ENCODE measurements at regions not wholly inside any gene's neighbourhood (a gene's known extent, or its start where the extent isn't known, plus 50 kb on each side); places are given as distances from the start of the nearest gene placed in this dataset.

GRCh38 chr1:23639460-23640095 is 52.0 kb upstream of the RPL11 start:
- ATAC-seq (ENCODE audit: low read depth) (no peak), DNase-seq (ENCODE audit: low spot score in 2 of 2) (no peak)
- peaks cover 17% of the 10 kb centered on the region for H3K4me1 Mint-ChIP-seq
- no peaks in the 10 kb centered on the region for H3K9me3 Mint-ChIP-seq
- no peaks in the 10 kb centered on the region for H3K36me3 Mint-ChIP-seq
- no peak overlapping the region for H3K4me3 Mint-ChIP-seq
- H3K27me3 Mint-ChIP-seq = peaks cover 3% of the 10 kb centered on the region
- H3K27ac Mint-ChIP-seq = no peak overlapping the region

GRCh38 chr1:23638786-23639241 is 52.8 kb upstream of the RPL11 start:
- Mint-ChIP-seq H3K27ac (no peak overlapping the region), H3K4me1 (peaks cover 24% of the 10 kb centered on the region), H3K4me3 (no peak overlapping the region), H3K27me3 (no peaks in the 10 kb centered on the region), H3K36me3 (no peaks in the 10 kb centered on the region), H3K9me3 (no peaks in the 10 kb centered on the region)
- DNase-seq (ENCODE audit: low spot score in 2 of 2) = no peak
- ATAC-seq (ENCODE audit: low read depth) = no peak

- no peaks in the 10 kb centered on the region for H3K27me3 Mint-ChIP-seq
- DNase-seq (ENCODE audit: low spot score in 2 of 2) (no peak), ATAC-seq (ENCODE audit: low read depth) (no peak)
- H3K36me3 Mint-ChIP-seq = no peaks in the 10 kb centered on the region
- no peak overlapping the region for H3K4me3 Mint-ChIP-seq
- no peaks in the 10 kb centered on the region for H3K9me3 Mint-ChIP-seq
- H3K27ac Mint-ChIP-seq = no peak overlapping the region
- peaks cover 24% of the 10 kb centered on the region for H3K4me1 Mint-ChIP-seq
Observed at GRCh38 chr1:23638188-23638619, 53.4 kb upstream of the RPL11 start.

- H3K4me1 Mint-ChIP-seq = peaks cover 25% of the 10 kb centered on the region
- H3K4me3 Mint-ChIP-seq = no peak overlapping the region
- DNase-seq (ENCODE audit: low spot score in 2 of 2) (no peak), ATAC-seq (ENCODE audit: low read depth) (no peak)
- no peaks in the 10 kb centered on the region for H3K27me3 Mint-ChIP-seq
- no peak overlapping the region for H3K27ac Mint-ChIP-seq
- H3K36me3 Mint-ChIP-seq = no peaks in the 10 kb centered on the region
- H3K9me3 Mint-ChIP-seq = no peaks in the 10 kb centered on the region
Observed at GRCh38 chr1:23636009-23636408, 55.6 kb upstream of the RPL11 start.

- ATAC-seq (ENCODE audit: low read depth) = peak; percentile 75
- no peaks in the 10 kb centered on the region for H3K9me3 Mint-ChIP-seq
- H3K27me3 Mint-ChIP-seq = no peaks in the 10 kb centered on the region
- DNase-seq (ENCODE audit: low spot score in 2 of 2) = peak; percentile 56 to 71
- no peaks in the 10 kb centered on the region for H3K36me3 Mint-ChIP-seq
- H3K27ac Mint-ChIP-seq = peak overlapping the region; percentile 73
- H3K4me1 Mint-ChIP-seq = peaks cover 25% of the 10 kb centered on the region
- H3K4me3 Mint-ChIP-seq = peak overlapping the region; percentile 61
Observed at GRCh38 chr1:23634840-23635651, 56.6 kb upstream of the RPL11 start.

- ATAC-seq (ENCODE audit: low read depth) = no peak
- peak overlapping the region; percentile 73 for H3K27ac Mint-ChIP-seq
- H3K4me1 Mint-ChIP-seq = peaks cover 29% of the 10 kb centered on the region
- H3K36me3 Mint-ChIP-seq = no peaks in the 10 kb centered on the region
- no peak for DNase-seq (ENCODE audit: low spot score in 2 of 2)
- no peaks in the 10 kb centered on the region for H3K9me3 Mint-ChIP-seq
- no peaks in the 10 kb centered on the region for H3K27me3 Mint-ChIP-seq
- peak overlapping the region; percentile 61 for H3K4me3 Mint-ChIP-seq
Observed at GRCh38 chr1:23634518-23634839, 57.1 kb upstream of the RPL11 start.

- H3K4me3 Mint-ChIP-seq = no peak overlapping the region
- DNase-seq (ENCODE audit: low spot score in 2 of 2) (no peak), ATAC-seq (ENCODE audit: low read depth) (no peak)
- no peaks in the 10 kb centered on the region for H3K27me3 Mint-ChIP-seq
- H3K4me1 Mint-ChIP-seq = peaks cover 41% of the 10 kb centered on the region
- no peaks in the 10 kb centered on the region for H3K9me3 Mint-ChIP-seq
- peak overlapping the region; percentile 40 for H3K27ac Mint-ChIP-seq
- H3K36me3 Mint-ChIP-seq = no peaks in the 10 kb centered on the region
Observed at GRCh38 chr1:23632479-23633160, 59.0 kb upstream of the RPL11 start.

GRCh38 chr1:23629708-23630290 is 61.8 kb upstream of the RPL11 start:
- no peaks in the 10 kb centered on the region for H3K27me3 Mint-ChIP-seq
- peak overlapping the region; percentile 89 for H3K27ac Mint-ChIP-seq
- H3K36me3 Mint-ChIP-seq = peaks cover 6% of the 10 kb centered on the region
- H3K9me3 Mint-ChIP-seq = peaks cover 6% of the 10 kb centered on the region
- ATAC-seq (ENCODE audit: low read depth) = no peak
- H3K4me3 Mint-ChIP-seq = peak overlapping the region; percentile 27
- peaks cover 51% of the 10 kb centered on the region for H3K4me1 Mint-ChIP-seq
- DNase-seq (ENCODE audit: low spot score in 2 of 2) = no peak

GRCh38 chr1:23628951-23629387 is 62.6 kb upstream of the RPL11 start:
- peak overlapping the region; percentile 89 for H3K27ac Mint-ChIP-seq
- DNase-seq (ENCODE audit: low spot score in 2 of 2) (peak; percentile 18 to 27), ATAC-seq (ENCODE audit: low read depth) (peak; percentile 68)
- peaks cover 49% of the 10 kb centered on the region for H3K4me1 Mint-ChIP-seq
- peaks cover 11% of the 10 kb centered on the region for H3K9me3 Mint-ChIP-seq
- peaks cover 11% of the 10 kb centered on the region for H3K36me3 Mint-ChIP-seq
- no peaks in the 10 kb centered on the region for H3K27me3 Mint-ChIP-seq
- H3K4me3 Mint-ChIP-seq = peak overlapping the region; percentile 72

GRCh38 chr1:23627069-23627735 is 64.4 kb upstream of the RPL11 start:
- DNase-seq (ENCODE audit: low spot score in 2 of 2) (peak in 1 of 2 donors; percentile 35), ATAC-seq (ENCODE audit: low read depth) (peak; percentile 78)
- Mint-ChIP-seq H3K9me3 (peaks cover 11% of the 10 kb centered on the region), H3K27me3 (no peaks in the 10 kb centered on the region), H3K4me1 (peaks cover 57% of the 10 kb centered on the region), H3K36me3 (peaks cover 11% of the 10 kb centered on the region), H3K27ac (peak overlapping the region; percentile 74), H3K4me3 (peak overlapping the region; percentile 86)

GRCh38 chr1:23625929-23626535 is 65.6 kb upstream of the RPL11 start:
- peak overlapping the region; percentile 59 for H3K4me3 Mint-ChIP-seq
- H3K27ac Mint-ChIP-seq = peak overlapping the region; percentile 51
- no peaks in the 10 kb centered on the region for H3K27me3 Mint-ChIP-seq
- peaks cover 11% of the 10 kb centered on the region for H3K36me3 Mint-ChIP-seq
- H3K9me3 Mint-ChIP-seq = peaks cover 11% of the 10 kb centered on the region
- no peak for DNase-seq (ENCODE audit: low spot score in 2 of 2)
- peaks cover 59% of the 10 kb centered on the region for H3K4me1 Mint-ChIP-seq
- ATAC-seq (ENCODE audit: low read depth) = no peak

- DNase-seq (ENCODE audit: low spot score in 2 of 2) (no peak), ATAC-seq (ENCODE audit: low read depth) (no peak)
- Mint-ChIP-seq H3K36me3 (peaks cover 11% of the 10 kb centered on the region), H3K4me1 (peaks cover 65% of the 10 kb centered on the region), H3K27ac (peak overlapping the region; percentile 51), H3K4me3 (peak overlapping the region; percentile 59), H3K27me3 (no peaks in the 10 kb centered on the region), H3K9me3 (peaks cover 11% of the 10 kb centered on the region)
Observed at GRCh38 chr1:23625459-23625858, 66.1 kb upstream of the RPL11 start.

- Mint-ChIP-seq H3K4me3 (peak overlapping the region; percentile 65), H3K9me3 (peaks cover 11% of the 10 kb centered on the region), H3K27me3 (no peaks in the 10 kb centered on the region), H3K4me1 (peaks cover 69% of the 10 kb centered on the region), H3K36me3 (peaks cover 11% of the 10 kb centered on the region), H3K27ac (peak overlapping the region; percentile 76)
- DNase-seq (ENCODE audit: low spot score in 2 of 2) = no peak
- no peak for ATAC-seq (ENCODE audit: low read depth)
Observed at GRCh38 chr1:23624440-23624839, 65.1 kb upstream of the ID3 start.

All from memory B cell (primary cell).